ENCODE measurements at regions not wholly inside any gene's neighbourhood (a gene's known extent, or its start where the extent isn't known, plus 50 kb on each side); places are given as distances from the start of the nearest gene placed in this dataset.
"Not testable (repeated sequence)": the region's sequence is repeated elsewhere in the genome, so short reads cannot be mapped to it uniquely, and the experiment has no call there.

GRCh38 chr9:41754403-41754802, 374.8 kb downstream of the CNTNAP3B start:
- not testable (repeated sequence) for TF ChIP-seq CTCF (conservative IDR thresholded peaks at IDR 0.05; ENCODE audit: low read length); EZH2phosphoT487 (IDR thresholded peaks at IDR 0.05; ENCODE audit: borderline replicate concordance, low read depth, low read length)

Measured in OCI-LY7 (cell line).